Fibroblast of pulmonary artery (primary cell): ENCODE measurements at regions not wholly inside any gene's neighbourhood (a gene's known extent, or its start where the extent isn't known, plus 50 kb on each side); places are given as distances from the start of the nearest gene placed in this dataset.

Experiments used
- DNase-seq: peaks from one replicate; pipeline ENCODE4 v3.0.0-alpha.2; 2010; ENCODE audit warnings: low read depth
- H3K4me3 ChIP-seq: replicated peaks from 2 replicates; pipeline ENCODE4 v1.5.1; 2011; ENCODE audit warnings: low read depth, mild to moderate bottlenecking, control low read depth, low read length, moderate library complexity
- CTCF ChIP-seq: IDR thresholded peaks from 2 replicates; pipeline ENCODE4 v1.5.1; 2011; ENCODE audit warnings: mild to moderate bottlenecking, control low read depth, low read length, inconsistent platforms; ENCODE audit errors: missing control alignments

GRCh38 chr14:46256381-46256780 is 395.2 kb downstream of the RPL10L start:
- H3K4me3 ChIP-seq, result no peak overlapping the region
- no peak for DNase-seq
- TF ChIP-seq CTCF, result no peak

- H3K4me3 ChIP-seq, result no peak overlapping the region
- DNase-seq, result peak; percentile 31
- peak; percentile 47 for TF ChIP-seq CTCF
These were observed 401.4 kb downstream of the RPL10L start for GRCh38 chr14:46250113-46250703.

- no peak overlapping the region for H3K4me3 ChIP-seq
These were observed 403.5 kb downstream of the RPL10L start for GRCh38 chr14:46248001-46248630.

GRCh38 chr14:46245276-46245675 is 406.3 kb downstream of the RPL10L start:
- TF ChIP-seq CTCF, result no peak
- no peak for DNase-seq
- H3K4me3 ChIP-seq, result no peak overlapping the region

More at GRCh38 chr14:46248001-46248630, 403.5 kb downstream of the RPL10L start:
- no peak for TF ChIP-seq CTCF
- DNase-seq, result no peak

- DNase-seq, result no peak
- no peak overlapping the region for H3K4me3 ChIP-seq
- no peak for TF ChIP-seq CTCF
These were observed 417.8 kb downstream of the RPL10L start for GRCh38 chr14:46233786-46234185.

- H3K4me3 ChIP-seq, result no peak overlapping the region
- DNase-seq, result no peak
- no peak for TF ChIP-seq CTCF
These were observed 421.0 kb downstream of the RPL10L start for GRCh38 chr14:46230540-46230939.

- no peak overlapping the region for H3K4me3 ChIP-seq
- no peak for TF ChIP-seq CTCF
- no peak for DNase-seq
These were observed 435.8 kb downstream of the RPL10L start for GRCh38 chr14:46215801-46216200.
